HEK293 (cell line): ENCODE measurements at regions not wholly inside any gene's neighbourhood (a gene's known extent, or its start where the extent isn't known, plus 50 kb on each side); places are given as distances from the start of the nearest gene placed in this dataset.

Experiments used
- CTCF ChIA-PET: fragments of 350-600 bp; formaldehyde crosslinking; extraction: SDS; loops from one replicate; lab custom pipeline; 2021; ENCODE audit warnings: antibody characterized with exemption; lab: Yijun Ruan, JAX
- POLR2A ChIA-PET: fragments of 300-600 bp; formaldehyde crosslinking; extraction: SDS; loops from one replicate; lab custom pipeline; 2020; ENCODE audit warnings: antibody characterized with exemption, inconsistent platforms; lab: Yijun Ruan, JAX
- H3K27ac ChIP-seq: fragments of 200-500 bp; sonication (Bioruptor generic); 2 replicates; pipeline ENCODE4 v1.5.1; 2014; ENCODE audit warnings: low read depth, low read length, control low read depth, inconsistent platforms; ENCODE audit errors: extremely low read depth
- H3K36me3 ChIP-seq, 2 experiments: fragments of 200-500 bp in 1 of 2; sonication (Bioruptor generic) in 1 of 2; 1 replicate in 1 of 2; 2 replicates in 1 of 2; pipeline ENCODE4 v1.5.1; 2014 to 2017; ENCODE audit warnings: inconsistent platforms in 2 of 2, low read length in 2 of 2; ENCODE audit not compliant: control insufficient read depth in 2 of 2, insufficient read depth in 1 of 2
- H3K4me1 ChIP-seq: fragments of 200-500 bp; sonication (Bioruptor generic); 2 replicates; pipeline ENCODE4 v1.5.1; 2014; ENCODE audit warnings: mild to moderate bottlenecking, low read length, inconsistent platforms; ENCODE audit not compliant: control insufficient read depth, insufficient read depth
- H3K4me3 ChIP-seq: 2 replicates; pipeline ENCODE4 v1.5.1; 2011; ENCODE audit warnings: low read depth, mild to moderate bottlenecking, control low read depth, low read length, moderate library complexity
- H3K9me3 ChIP-seq: fragments of 200-500 bp; sonication (Bioruptor generic); 2 replicates; pipeline ENCODE4 v1.5.1; 2014; ENCODE audit warnings: low read depth, low read length, inconsistent platforms; ENCODE audit not compliant: control insufficient read depth, insufficient read depth
- GLIS2 ChIP-seq: fragments of 450-650 bp; formaldehyde crosslinking; IDR thresholded peaks from 2 replicates; pipeline ENCODE4 v1.5.1; 2016; ENCODE audit warnings: missing biosample characterization, missing genetic modification characterization
- HOXC10 ChIP-seq: sonication (generic); formaldehyde crosslinking; IDR thresholded peaks from 2 replicates; pipeline ENCODE4 v1.8.1; 2023; ENCODE audit warnings: mild to moderate bottlenecking, missing genetic modification reagents
- KLF10 ChIP-seq: fragments of 450-650 bp; IDR thresholded peaks from 2 replicates; pipeline ENCODE4 v1.5.1; 2018; ENCODE audit warnings: missing biosample characterization, mild to moderate bottlenecking, missing genetic modification characterization
- SP3 ChIP-seq: fragments of 450-650 bp; formaldehyde crosslinking; IDR thresholded peaks from 2 replicates; pipeline ENCODE4 v1.5.1; 2016; ENCODE audit warnings: missing biosample characterization, missing genetic modification characterization
- ZNF132 ChIP-seq: fragments of 450-650 bp; formaldehyde crosslinking; IDR thresholded peaks from 2 replicates; pipeline ENCODE4 v1.5.1; 2017; ENCODE audit warnings: missing biosample characterization, missing genetic modification characterization, borderline replicate concordance
- ZNF266 ChIP-seq: fragments of 450-650 bp; formaldehyde crosslinking; IDR thresholded peaks from 2 replicates; pipeline ENCODE4 v1.5.1; 2016; ENCODE audit warnings: missing biosample characterization, missing genetic modification characterization, low read depth
- ZNF302 ChIP-seq: fragments of 450-650 bp; formaldehyde crosslinking; IDR thresholded peaks from 2 replicates; pipeline ENCODE4 v1.5.1; 2016; ENCODE audit warnings: missing biosample characterization, missing genetic modification characterization, low read depth
- ZNF366 ChIP-seq: fragments of 450-650 bp; formaldehyde crosslinking; conservative IDR thresholded peaks from 2 replicates; pipeline ENCODE4 v1.5.1; 2016; ENCODE audit warnings: missing biosample characterization, missing genetic modification characterization
- ZNF391 ChIP-seq: fragments of 450-650 bp; formaldehyde crosslinking; IDR thresholded peaks from 2 replicates; pipeline ENCODE4 v1.5.1; 2016; ENCODE audit warnings: low read depth, missing biosample characterization, missing genetic modification characterization, borderline replicate concordance
- ZNF555 ChIP-seq: fragments of 450-650 bp; formaldehyde crosslinking; conservative IDR thresholded peaks from 2 replicates; pipeline ENCODE4 v1.5.1; 2017; ENCODE audit warnings: missing biosample characterization, mild to moderate bottlenecking, missing genetic modification characterization, inconsistent platforms
- ZNF596 ChIP-seq: fragments of 450-650 bp; IDR thresholded peaks from 2 replicates; pipeline ENCODE4 v1.5.0; 2018; ENCODE audit warnings: missing biosample characterization, mild to moderate bottlenecking, missing genetic modification characterization, moderate library complexity
- ZNF830 ChIP-seq: fragments of 450-650 bp; IDR thresholded peaks from 2 replicates; pipeline ENCODE4 v1.5.0; 2018; ENCODE audit warnings: missing biosample characterization, missing genetic modification characterization, low read depth, mild to moderate bottlenecking, moderate library complexity
- TF ChIP-seq, protein P1 (sequence below): fragments of 450-650 bp; formaldehyde crosslinking; IDR thresholded peaks from 2 replicates; pipeline ENCODE4; 2016; ENCODE audit warnings: missing biosample characterization, missing genetic modification characterization
- TF ChIP-seq, protein P2 (sequence below): fragments of 450-650 bp; formaldehyde crosslinking; IDR thresholded peaks from 2 replicates; pipeline ENCODE4 v1.5.1; 2017; ENCODE audit warnings: missing biosample characterization, missing genetic modification characterization
- TF ChIP-seq, protein P3 (sequence below): fragments of 450-650 bp; formaldehyde crosslinking; IDR thresholded peaks from 2 replicates; pipeline ENCODE4 v1.5.1; 2016; ENCODE audit warnings: missing biosample characterization, missing genetic modification characterization
- TF ChIP-seq, protein P4 (sequence below): fragments of 450-650 bp; formaldehyde crosslinking; IDR thresholded peaks from 2 replicates; pipeline ENCODE4 v1.5.1; 2017; ENCODE audit warnings: missing biosample characterization, mild to moderate bottlenecking, missing genetic modification characterization, moderate library complexity

DNA sequence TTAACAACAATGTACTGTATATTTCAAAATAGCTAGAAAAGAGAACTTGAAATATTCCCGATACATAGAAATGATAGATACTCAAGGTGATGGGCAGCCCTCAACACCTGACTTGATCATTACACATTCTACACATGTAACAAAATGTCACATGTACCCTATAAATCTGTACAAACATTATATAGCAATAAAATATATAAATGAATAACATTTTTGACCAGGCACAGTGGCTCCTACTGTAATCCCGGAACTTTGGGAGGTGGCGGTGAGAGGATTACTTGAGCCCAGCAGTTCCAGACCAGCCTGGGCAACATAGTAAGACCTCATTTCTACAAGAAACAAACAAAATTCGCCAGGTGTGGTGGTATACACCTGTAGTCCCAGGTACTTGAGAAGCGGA lies 659.5 kb upstream of the NRP1 start (continued):
- no peak for TF ChIP-seq ZNF366 (tag by site-specific recombination)
- no peak for TF ChIP-seq ZNF132 (tag by site-specific recombination)
- no peak for TF ChIP-seq ZNF391 (tag by site-specific recombination)
- TF ChIP-seq, all 188 proteins: peak for 0

DNA sequence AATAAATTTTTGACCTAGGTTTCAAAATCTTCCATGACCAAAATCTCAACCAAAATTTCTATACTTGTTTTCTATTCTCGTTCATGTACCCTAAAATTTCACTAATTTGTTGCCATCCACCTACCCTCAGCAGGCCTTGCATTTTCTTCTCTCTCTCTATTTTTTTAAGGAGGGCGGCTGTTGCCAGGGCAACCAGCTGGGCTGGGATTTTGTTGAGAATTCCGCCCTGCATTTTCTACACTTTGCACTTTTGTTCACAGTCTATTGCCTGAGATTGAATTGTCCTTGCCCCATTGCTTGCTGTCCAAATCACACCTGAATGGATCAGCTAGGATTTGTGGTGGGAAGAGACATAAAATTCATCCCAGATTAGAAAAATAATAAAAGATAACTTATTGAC lies 657.5 kb upstream of the NRP1 start:
- no peak overlapping the region for H3K27ac ChIP-seq
- ChIA-PET CTCF (interaction anchor here (0.8 kb wide), 1 partner anchor 130 kb away, joined by 3 read pairs; no protein-coding TSS in a partner anchor), POLR2A (no interaction called here)
- H3K4me3 ChIP-seq = no peak overlapping the region
- no peaks in the 10 kb centered on the region for H3K36me3 ChIP-seq
- no peaks in the 10 kb centered on the region for H3K9me3 ChIP-seq
- TF ChIP-seq GLIS2 (tag by site-specific recombination) (no peak), ZNF596 (tag by site-specific recombination) (no peak), HOXC10 (CRISPR knock-in tag) (no peak), ZNF830 (tag by site-specific recombination) (no peak), ZNF266 (tag by site-specific recombination) (no peak), ZNF555 (tag by site-specific recombination) (no peak)
- TF ChIP-seq, protein P1, sequence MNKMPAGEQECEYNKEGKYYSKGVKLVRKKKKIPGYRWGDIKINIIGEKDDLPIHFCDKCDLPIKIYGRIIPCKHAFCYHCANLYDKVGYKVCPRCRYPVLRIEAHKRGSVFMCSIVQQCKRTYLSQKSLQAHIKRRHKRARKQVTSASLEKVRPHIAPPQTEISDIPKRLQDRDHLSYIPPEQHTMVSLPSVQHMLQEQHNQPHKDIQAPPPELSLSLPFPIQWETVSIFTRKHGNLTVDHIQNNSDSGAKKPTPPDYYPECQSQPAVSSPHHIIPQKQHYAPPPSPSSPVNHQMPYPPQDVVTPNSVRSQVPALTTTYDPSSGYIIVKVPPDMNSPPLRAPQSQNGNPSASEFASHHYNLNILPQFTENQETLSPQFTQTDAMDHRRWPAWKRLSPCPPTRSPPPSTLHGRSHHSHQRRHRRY = no peak
- TF ChIP-seq, protein P2, sequence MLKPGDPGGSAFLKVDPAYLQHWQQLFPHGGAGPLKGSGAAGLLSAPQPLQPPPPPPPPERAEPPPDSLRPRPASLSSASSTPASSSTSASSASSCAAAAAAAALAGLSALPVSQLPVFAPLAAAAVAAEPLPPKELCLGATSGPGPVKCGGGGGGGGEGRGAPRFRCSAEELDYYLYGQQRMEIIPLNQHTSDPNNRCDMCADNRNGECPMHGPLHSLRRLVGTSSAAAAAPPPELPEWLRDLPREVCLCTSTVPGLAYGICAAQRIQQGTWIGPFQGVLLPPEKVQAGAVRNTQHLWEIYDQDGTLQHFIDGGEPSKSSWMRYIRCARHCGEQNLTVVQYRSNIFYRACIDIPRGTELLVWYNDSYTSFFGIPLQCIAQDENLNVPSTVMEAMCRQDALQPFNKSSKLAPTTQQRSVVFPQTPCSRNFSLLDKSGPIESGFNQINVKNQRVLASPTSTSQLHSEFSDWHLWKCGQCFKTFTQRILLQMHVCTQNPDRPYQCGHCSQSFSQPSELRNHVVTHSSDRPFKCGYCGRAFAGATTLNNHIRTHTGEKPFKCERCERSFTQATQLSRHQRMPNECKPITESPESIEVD (tag by site-specific recombination) = no peak
- TF ChIP-seq, protein P3, sequence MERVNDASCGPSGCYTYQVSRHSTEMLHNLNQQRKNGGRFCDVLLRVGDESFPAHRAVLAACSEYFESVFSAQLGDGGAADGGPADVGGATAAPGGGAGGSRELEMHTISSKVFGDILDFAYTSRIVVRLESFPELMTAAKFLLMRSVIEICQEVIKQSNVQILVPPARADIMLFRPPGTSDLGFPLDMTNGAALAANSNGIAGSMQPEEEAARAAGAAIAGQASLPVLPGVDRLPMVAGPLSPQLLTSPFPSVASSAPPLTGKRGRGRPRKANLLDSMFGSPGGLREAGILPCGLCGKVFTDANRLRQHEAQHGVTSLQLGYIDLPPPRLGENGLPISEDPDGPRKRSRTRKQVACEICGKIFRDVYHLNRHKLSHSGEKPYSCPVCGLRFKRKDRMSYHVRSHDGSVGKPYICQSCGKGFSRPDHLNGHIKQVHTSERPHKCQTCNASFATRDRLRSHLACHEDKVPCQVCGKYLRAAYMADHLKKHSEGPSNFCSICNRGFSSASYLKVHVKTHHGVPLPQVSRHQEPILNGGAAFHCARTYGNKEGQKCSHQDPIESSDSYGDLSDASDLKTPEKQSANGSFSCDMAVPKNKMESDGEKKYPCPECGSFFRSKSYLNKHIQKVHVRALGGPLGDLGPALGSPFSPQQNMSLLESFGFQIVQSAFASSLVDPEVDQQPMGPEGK (tag by site-specific recombination) = no peak
- no peaks in the 10 kb centered on the region for H3K4me1 ChIP-seq

DNA sequence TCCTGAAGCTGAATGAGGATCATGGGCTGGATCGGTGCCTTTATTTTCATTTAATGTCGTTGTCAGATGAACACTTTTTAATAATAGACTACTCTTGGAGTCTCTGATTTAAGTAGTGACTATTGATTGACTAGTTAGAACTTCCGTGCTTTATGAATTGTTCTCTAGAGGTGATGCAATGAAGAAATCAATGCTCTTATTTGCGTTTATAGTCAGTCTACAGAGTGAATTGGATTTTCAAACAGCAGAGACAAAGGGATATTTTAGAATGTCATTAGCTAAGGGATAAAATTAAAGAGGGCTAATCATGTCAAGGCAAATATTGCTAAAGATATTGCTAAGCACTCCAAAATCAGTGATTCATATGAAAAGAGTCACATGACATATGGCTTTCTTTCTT lies 652.0 kb upstream of the NRP1 start:
- ChIA-PET CTCF (no interaction called here), POLR2A (no interaction called here)
- H3K9me3 ChIP-seq = no peaks in the 10 kb centered on the region
- H3K4me1 ChIP-seq = no peaks in the 10 kb centered on the region
- no peak for TF ChIP-seq ZNF596 (tag by site-specific recombination)
- no peak for TF ChIP-seq KLF10
- TF ChIP-seq, protein P4, sequence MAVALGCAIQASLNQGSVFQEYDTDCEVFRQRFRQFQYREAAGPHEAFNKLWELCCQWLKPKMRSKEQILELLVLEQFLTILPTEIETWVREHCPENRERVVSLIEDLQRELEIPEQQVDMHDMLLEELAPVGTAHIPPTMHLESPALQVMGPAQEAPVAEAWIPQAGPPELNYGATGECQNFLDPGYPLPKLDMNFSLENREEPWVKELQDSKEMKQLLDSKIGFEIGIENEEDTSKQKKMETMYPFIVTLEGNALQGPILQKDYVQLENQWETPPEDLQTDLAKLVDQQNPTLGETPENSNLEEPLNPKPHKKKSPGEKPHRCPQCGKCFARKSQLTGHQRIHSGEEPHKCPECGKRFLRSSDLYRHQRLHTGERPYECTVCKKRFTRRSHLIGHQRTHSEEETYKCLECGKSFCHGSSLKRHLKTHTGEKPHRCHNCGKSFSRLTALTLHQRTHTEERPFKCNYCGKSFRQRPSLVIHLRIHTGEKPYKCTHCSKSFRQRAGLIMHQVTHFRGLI (tag by site-specific recombination) = no peak
- no peak for TF ChIP-seq ZNF302
- TF ChIP-seq SP3 (tag by site-specific recombination) = no peak
- H3K27ac ChIP-seq = no peak overlapping the region
- H3K4me3 ChIP-seq = no peak overlapping the region
- H3K36me3 ChIP-seq = no peaks in the 10 kb centered on the region
